ENCODE measurements at regions not wholly inside any gene's neighbourhood (a gene's known extent, or its start where the extent isn't known, plus 50 kb on each side); places are given as distances from the start of the nearest gene placed in this dataset.

DNA sequence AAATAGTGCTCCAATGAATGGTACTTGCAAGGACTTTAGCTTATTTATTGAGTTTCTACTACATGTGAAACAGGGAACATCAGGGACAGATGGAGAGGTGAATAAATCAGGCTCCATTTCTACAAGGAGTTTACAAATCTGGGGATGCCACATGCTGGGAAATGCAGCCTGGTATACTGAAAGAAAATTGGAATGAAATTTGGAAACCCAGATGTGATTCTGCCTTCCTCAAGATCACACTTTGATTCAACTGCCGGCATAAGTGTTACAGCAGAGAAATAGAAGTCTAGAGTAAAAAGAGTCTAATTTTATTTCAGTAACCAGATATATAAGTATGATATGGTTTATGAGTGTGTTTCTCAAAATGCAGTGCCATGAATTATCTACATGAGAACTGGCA, 1408.4 kb upstream of the C9orf72 start:
- no peak for TF ChIP-seq CTCF (conservative IDR thresholded peaks at IDR 0.05; ENCODE audit: low read depth, low read length)
- no peak for TF ChIP-seq USF2 (IDR thresholded peaks at IDR 0.05; ENCODE audit: low read depth, low read length)
- no peak for TF ChIP-seq RFX5 (IDR thresholded peaks at IDR 0.05; ENCODE audit: low read depth, low read length)
- no peak for TF ChIP-seq SMC3 (IDR thresholded peaks at IDR 0.05; ENCODE audit: low read depth, low read length)
- no peak for TF ChIP-seq MAFK (IDR thresholded peaks at IDR 0.05; ENCODE audit: low read depth, low read length)
